ENCODE measurements at regions not wholly inside any gene's neighbourhood (a gene's known extent, or its start where the extent isn't known, plus 50 kb on each side); places are given as distances from the start of the nearest gene placed in this dataset.

DNA sequence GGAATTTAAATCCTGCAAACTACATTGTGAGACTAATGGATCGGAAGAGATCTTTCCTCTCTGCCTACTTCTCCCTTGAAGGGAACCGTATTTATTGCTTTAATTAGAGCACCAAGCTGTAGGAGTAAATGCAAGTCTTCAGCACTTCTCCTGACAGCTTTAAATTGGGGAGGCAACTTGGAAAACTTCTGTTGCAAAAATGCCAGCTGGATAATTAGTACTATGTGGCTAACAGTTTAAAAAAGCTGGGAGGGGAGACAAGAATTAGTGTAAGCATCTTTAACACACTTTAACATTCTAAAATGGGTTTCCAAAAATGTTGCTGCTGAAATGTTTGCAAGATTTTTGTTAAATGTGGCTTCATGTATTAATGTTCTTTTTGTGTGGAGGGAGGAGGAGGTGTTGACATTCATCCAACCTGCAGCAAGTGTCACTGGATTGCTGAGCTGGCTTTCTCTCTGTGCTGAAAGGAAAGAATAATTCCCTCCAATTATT, 108.5 kb downstream of the PCTP start:
- Histone ChIP-seq H3K27me3 (replicated peaks in 1 of 7) (no peaks in the 10 kb centered on the region), H3K36me3 (no peaks in the 10 kb centered on the region), H3K27ac (no peak overlapping the region), H3K4me3 (no peak overlapping the region), H3K4me1 (no peaks in the 10 kb centered on the region), H3K9me3 (no peaks in the 10 kb centered on the region)
- DNase-seq, result no peak
- intact Hi-C loops (cut with DNase I; ENCODE audit: low total_unique reads), result no loop called here
- 75 to 86% (median 79%) methylated on average over 2 of the region's 2 CpGs for WGBS, 5 donors
- TF ChIP-seq CTCF (IDR thresholded peaks at IDR 0.05 in 8 of 11, conservative IDR thresholded peaks at IDR 0.05 in 3 of 11), result no peak
- no peak for TF ChIP-seq POLR2AphosphoS5 (IDR thresholded peaks at IDR 0.05)
- TF ChIP-seq POLR2A (IDR thresholded peaks at IDR 0.05), result no peak

GRCh38 chr17:55865072-55865762, 114.4 kb downstream of the PCTP start:
- H3K9me3 ChIP-seq, result peaks cover 0 to 18% (median 8%) of the 10 kb centered on the region in 8 donors
- no peak overlapping the region for H3K27ac ChIP-seq
- H3K4me1 ChIP-seq, result no peaks in the 10 kb centered on the region
- intact Hi-C loops (cut with DNase I; ENCODE audit: low total_unique reads), result no loop called here
- H3K27me3 ChIP-seq (replicated peaks in 1 of 7), result no peaks in the 10 kb centered on the region
- H3K36me3 ChIP-seq, result no peaks in the 10 kb centered on the region
- TF ChIP-seq POLR2AphosphoS5 (IDR thresholded peaks at IDR 0.05), result no peak
- H3K4me3 ChIP-seq, result no peak overlapping the region
- no peak for DNase-seq

- Histone ChIP-seq H3K27ac (no peak overlapping the region), H3K27me3 (replicated peaks in 1 of 7) (no peaks in the 10 kb centered on the region), H3K36me3 (no peaks in the 10 kb centered on the region), H3K9me3 (peaks cover 0 to 18% (median 8%) of the 10 kb centered on the region in 8 donors), H3K4me3 (no peak overlapping the region), H3K4me1 (no peaks in the 10 kb centered on the region)
- DNase-seq, result no peak
- TF ChIP-seq CTCF (IDR thresholded peaks at IDR 0.05 in 8 of 11, conservative IDR thresholded peaks at IDR 0.05 in 3 of 11) (no peak), POLR2A (IDR thresholded peaks at IDR 0.05) (no peak), POLR2AphosphoS5 (IDR thresholded peaks at IDR 0.05) (no peak)
- intact Hi-C loops (cut with DNase I; ENCODE audit: low total_unique reads), result no loop called here
These were observed 119.2 kb downstream of the PCTP start for GRCh38 chr17:55870044-55870443.

GRCh38 chr17:55872374-55872773, 121.5 kb downstream of the PCTP start:
- H3K4me1 ChIP-seq, result no peaks in the 10 kb centered on the region
- WGBS, 5 donors, result 54 to 83% (median 69%) methylated on average over 3 of the region's 3 CpGs
- H3K4me3 ChIP-seq, result no peak overlapping the region
- no peaks in the 10 kb centered on the region for H3K27me3 ChIP-seq (replicated peaks in 1 of 7)
- DNase-seq, result no peak
- TF ChIP-seq POLR2AphosphoS5 (IDR thresholded peaks at IDR 0.05) (no peak), CTCF (IDR thresholded peaks at IDR 0.05 in 8 of 11, conservative IDR thresholded peaks at IDR 0.05 in 3 of 11) (no peak), POLR2A (IDR thresholded peaks at IDR 0.05) (no peak)
- H3K9me3 ChIP-seq, result peaks cover 0 to 7% (median 3%) of the 10 kb centered on the region in 8 donors
- H3K36me3 ChIP-seq, result no peaks in the 10 kb centered on the region
- no peak overlapping the region for H3K27ac ChIP-seq
- intact Hi-C loops (cut with DNase I; ENCODE audit: low total_unique reads), result no loop called here

All from spleen (tissue), 11 donors.